Fibroblast of upper back skin (primary cell): ENCODE measurements at regions not wholly inside any gene's neighbourhood (a gene's known extent, or its start where the extent isn't known, plus 50 kb on each side); places are given as distances from the start of the nearest gene placed in this dataset.

ENCODE experiments used
- DNase-seq: peaks from one replicate; pipeline ENCODE4 v3.0.0-alpha.2; 2013

GRCh38 chr4:11720292-11720691 lies 291.6 kb upstream of the HS3ST1 start:
- DNase-seq = peak; percentile 52

GRCh38 chr4:11719879-11720278 lies 291.2 kb upstream of the HS3ST1 start:
- DNase-seq = no peak

GRCh38 chr4:11715753-11716521 lies 287.2 kb upstream of the HS3ST1 start:
- DNase-seq = no peak

GRCh38 chr4:11710453-11711093 lies 281.9 kb upstream of the HS3ST1 start:
- peak; percentile 59 for DNase-seq

GRCh38 chr4:11704186-11704830 lies 275.6 kb upstream of the HS3ST1 start:
- no peak for DNase-seq

GRCh38 chr4:11702886-11703557 lies 274.3 kb upstream of the HS3ST1 start:
- no peak for DNase-seq

GRCh38 chr4:11701966-11702725 lies 273.5 kb upstream of the HS3ST1 start:
- DNase-seq = no peak

GRCh38 chr4:11700751-11701226 lies 272.1 kb upstream of the HS3ST1 start:
- peak; percentile 60 for DNase-seq

- DNase-seq = peak; percentile 83
Observed at GRCh38 chr4:11698846-11699590, 270.3 kb upstream of the HS3ST1 start.

- no peak for DNase-seq
Observed at GRCh38 chr4:11698033-11698432, 269.3 kb upstream of the HS3ST1 start.

GRCh38 chr4:11693693-11694092 lies 265.0 kb upstream of the HS3ST1 start:
- DNase-seq = no peak

GRCh38 chr4:11691236-11691635 lies 262.5 kb upstream of the HS3ST1 start:
- DNase-seq = no peak

GRCh38 chr4:11687727-11688126 lies 259.0 kb upstream of the HS3ST1 start:
- DNase-seq = no peak

GRCh38 chr4:11685481-11685880 lies 256.8 kb upstream of the HS3ST1 start:
- DNase-seq = no peak

- DNase-seq = no peak
Observed at GRCh38 chr4:11675051-11675800, 246.5 kb upstream of the HS3ST1 start.

GRCh38 chr4:11670304-11670703 lies 241.6 kb upstream of the HS3ST1 start:
- no peak for DNase-seq

- DNase-seq = no peak
Observed at GRCh38 chr4:11669156-11669555, 240.5 kb upstream of the HS3ST1 start.

- DNase-seq = no peak
Observed at GRCh38 chr4:11663114-11663513, 234.4 kb upstream of the HS3ST1 start.

GRCh38 chr4:11650801-11651596 lies 222.3 kb upstream of the HS3ST1 start:
- no peak for DNase-seq

GRCh38 chr4:11647433-11647832 lies 218.7 kb upstream of the HS3ST1 start:
- DNase-seq = no peak
